Thyroid gland (tissue), 4 donors: ENCODE measurements at regions not wholly inside any gene's neighbourhood (a gene's known extent, or its start where the extent isn't known, plus 50 kb on each side); places are given as distances from the start of the nearest gene placed in this dataset.

Source experiments
- POLR2A ChIP-seq, 2 donors: fragments of 450-650 bp; IDR thresholded peaks; one replicate each; pipeline ENCODE4 v1.6.1; 2017; ENCODE audit warnings: antibody characterized with exemption in 2 of 2, mild to moderate bottlenecking in 2 of 2, moderate library complexity in 1 of 2
- TF ChIP-seq, protein P1 (sequence below), 6 experiments: fragments of 200-600 bp in 3 of 6; fragments of 450-650 bp in 3 of 6; sonication (generic) in 3 of 6; IDR thresholded peaks; one replicate each; pipeline ENCODE4 v1.5.1; 2016 to 2019; ENCODE audit warnings: antibody characterized with exemption in 6 of 6, mild to moderate bottlenecking in 2 of 6, inconsistent platforms in 1 of 6, moderate library complexity in 1 of 6

DNA sequence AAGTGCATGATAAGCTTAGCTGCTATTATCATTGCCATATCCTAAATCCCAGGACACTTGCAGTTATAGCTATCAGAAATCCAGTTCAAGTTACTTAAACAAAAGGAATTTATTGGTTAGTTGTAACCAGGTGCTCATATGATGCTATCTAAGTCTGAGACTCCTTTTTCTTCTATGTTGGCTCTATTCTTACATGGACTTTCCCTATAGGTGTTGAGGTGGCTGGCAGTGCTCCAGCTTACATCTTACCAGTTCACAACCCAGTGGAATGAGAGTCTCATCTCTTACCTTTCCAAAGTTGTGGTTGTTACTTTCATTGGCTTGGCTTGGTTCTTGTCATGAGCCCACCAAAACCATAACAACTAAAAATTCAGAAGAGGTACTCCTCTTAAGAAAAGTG, 94.6 kb downstream of the DACT1 start:
- TF ChIP-seq, protein P1, sequence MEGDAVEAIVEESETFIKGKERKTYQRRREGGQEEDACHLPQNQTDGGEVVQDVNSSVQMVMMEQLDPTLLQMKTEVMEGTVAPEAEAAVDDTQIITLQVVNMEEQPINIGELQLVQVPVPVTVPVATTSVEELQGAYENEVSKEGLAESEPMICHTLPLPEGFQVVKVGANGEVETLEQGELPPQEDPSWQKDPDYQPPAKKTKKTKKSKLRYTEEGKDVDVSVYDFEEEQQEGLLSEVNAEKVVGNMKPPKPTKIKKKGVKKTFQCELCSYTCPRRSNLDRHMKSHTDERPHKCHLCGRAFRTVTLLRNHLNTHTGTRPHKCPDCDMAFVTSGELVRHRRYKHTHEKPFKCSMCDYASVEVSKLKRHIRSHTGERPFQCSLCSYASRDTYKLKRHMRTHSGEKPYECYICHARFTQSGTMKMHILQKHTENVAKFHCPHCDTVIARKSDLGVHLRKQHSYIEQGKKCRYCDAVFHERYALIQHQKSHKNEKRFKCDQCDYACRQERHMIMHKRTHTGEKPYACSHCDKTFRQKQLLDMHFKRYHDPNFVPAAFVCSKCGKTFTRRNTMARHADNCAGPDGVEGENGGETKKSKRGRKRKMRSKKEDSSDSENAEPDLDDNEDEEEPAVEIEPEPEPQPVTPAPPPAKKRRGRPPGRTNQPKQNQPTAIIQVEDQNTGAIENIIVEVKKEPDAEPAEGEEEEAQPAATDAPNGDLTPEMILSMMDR (IDR thresholded peaks at IDR 0.05): no peak
- TF ChIP-seq POLR2A (IDR thresholded peaks at IDR 0.05): no peak
